Testis (tissue), 2 donors: ENCODE measurements at regions not wholly inside any gene's neighbourhood (a gene's known extent, or its start where the extent isn't known, plus 50 kb on each side); places are given as distances from the start of the nearest gene placed in this dataset.

Experiments
- CTCF ChIP-seq, 3 experiments: fragments of 450-650 bp in 2 of 3; fragments of 200-600 bp in 1 of 3; sonication (generic) in 1 of 3; IDR thresholded peaks; one replicate each; pipeline ENCODE4 v1.5.1; 2016 to 2019; ENCODE audit warnings: antibody characterized with exemption in 3 of 3, mild to moderate bottlenecking in 2 of 3, moderate library complexity in 1 of 3
- POLR2A ChIP-seq: fragments of 450-650 bp; IDR thresholded peaks from one replicate; pipeline ENCODE4 v1.6.1; 2017; ENCODE audit warnings: antibody characterized with exemption, mild to moderate bottlenecking, moderate library complexity

- no peak for TF ChIP-seq CTCF (IDR thresholded peaks at IDR 0.05)
- TF ChIP-seq POLR2A, result no peak
Measured at GRCh38 chr5:89127191-89127590, 244.2 kb upstream of the MEF2C start.
